OCI-LY7 (cell line): ENCODE measurements at regions not wholly inside any gene's neighbourhood (a gene's known extent, or its start where the extent isn't known, plus 50 kb on each side); places are given as distances from the start of the nearest gene placed in this dataset.

ENCODE experiments used
- CTCF ChIP-seq: fragments of 200-600 bp; sonication (generic); conservative IDR thresholded peaks from 2 replicates; pipeline ENCODE4 v1.5.1; 2014; ENCODE audit warnings: mild to moderate bottlenecking, antibody characterized with exemption, low read length, moderate library complexity, mixed read lengths
- EZH2phosphoT487 ChIP-seq: fragments of 200-600 bp; sonication (generic); IDR thresholded peaks from 2 replicates; pipeline ENCODE4 v1.6.1; 2018; ENCODE audit warnings: low read depth, borderline replicate concordance, mild to moderate bottlenecking, mixed run types, antibody characterized with exemption, low read length, moderate library complexity, mixed read lengths

GRCh38 chr1:175797576-175797975, 54.2 kb upstream of the TNR start:
- TF ChIP-seq EZH2phosphoT487 = no peak
- TF ChIP-seq CTCF = no peak
